ENCODE measurements at regions not wholly inside any gene's neighbourhood (a gene's known extent, or its start where the extent isn't known, plus 50 kb on each side); places are given as distances from the start of the nearest gene placed in this dataset.

DNA sequence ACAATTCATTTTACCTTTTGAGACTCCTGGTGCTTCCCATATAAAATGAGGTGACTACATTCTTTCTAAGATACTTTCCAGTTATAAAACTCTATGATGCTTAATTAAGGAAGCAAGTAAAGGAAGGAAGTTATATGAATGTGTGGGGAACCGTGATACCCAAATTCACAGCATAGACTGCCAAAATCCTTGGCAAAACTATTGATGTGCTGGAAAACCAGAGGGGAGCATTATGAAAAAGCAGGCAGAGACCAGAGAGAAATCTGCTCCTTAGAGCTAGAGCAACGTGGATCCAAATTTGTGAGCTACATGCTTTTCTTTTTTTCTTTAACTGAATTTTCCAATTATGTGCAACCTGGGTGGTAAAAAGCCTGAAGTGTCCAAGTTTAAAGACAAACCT, 201.4 kb upstream of the USP25 start:
- Histone ChIP-seq H3K9me3 (ENCODE audit: low read length) (no peaks in the 10 kb centered on the region), H2AFZ (ENCODE audit: low read length) (no peak overlapping the region), H3K27me3 (ENCODE audit: control insufficient read depth in 1 of 2, insufficient read depth in 2 of 2, low read length in 2 of 2) (peaks cover 0 to 3% of the 10 kb centered on the region in 2 experiments; a peak in 1 of 5 replicates), H3K4me2 (ENCODE audit: low read depth, low read length) (no peak overlapping the region), H3K9ac (ENCODE audit: insufficient read depth, low read depth, low read length) (no peak overlapping the region), H3K79me2 (ENCODE audit: insufficient read depth, low read length) (no peaks in the 10 kb centered on the region), H4K20me1 (ENCODE audit: insufficient read depth, low read length) (no peaks in the 10 kb centered on the region), H3K36me3 (replicated peaks in 1 of 2; ENCODE audit: control insufficient read depth in 1 of 2, insufficient read depth in 2 of 2, low read length in 2 of 2) (no peaks in the 10 kb centered on the region), H3K4me3 (replicated peaks in 1 of 3; ENCODE audit: insufficient read depth in 1 of 3, low read depth in 2 of 3, low read length in 3 of 3) (no peak overlapping the region), H3K27ac (ENCODE audit: extremely low read length, insufficient read depth, low read length) (no peak overlapping the region), H3K4me1 (ENCODE audit: insufficient read depth, low read length) (peaks cover 8% of the 10 kb centered on the region; the same call in 1 of the 2 replicates)
- ChIA-PET POLR2A (no interaction called here), CTCF (ENCODE audit: low intra/inter-chr PET ratio, low total read pairs) (no interaction called here)
- FAIRE-seq: no peak
- DNase-seq (ENCODE audit: low spot score): no peak
- ATAC-seq: no peak
- no TSS peak for BruUV-seq (replicated peaks)
- TF ChIP-seq TBX3 (IDR thresholded peaks at IDR 0.05; ENCODE audit: borderline replicate concordance) (no peak), TBX2 (CRISPR knock-in tag; IDR thresholded peaks at IDR 0.05; ENCODE audit: borderline replicate concordance) (no peak), ZNF703 (CRISPR knock-in tag; IDR thresholded peaks at IDR 0.05; ENCODE audit: borderline replicate concordance) (no peak), ZNF121 (CRISPR knock-in tag; IDR thresholded peaks at IDR 0.05) (no peak)
- TF ChIP-seq, protein P1, sequence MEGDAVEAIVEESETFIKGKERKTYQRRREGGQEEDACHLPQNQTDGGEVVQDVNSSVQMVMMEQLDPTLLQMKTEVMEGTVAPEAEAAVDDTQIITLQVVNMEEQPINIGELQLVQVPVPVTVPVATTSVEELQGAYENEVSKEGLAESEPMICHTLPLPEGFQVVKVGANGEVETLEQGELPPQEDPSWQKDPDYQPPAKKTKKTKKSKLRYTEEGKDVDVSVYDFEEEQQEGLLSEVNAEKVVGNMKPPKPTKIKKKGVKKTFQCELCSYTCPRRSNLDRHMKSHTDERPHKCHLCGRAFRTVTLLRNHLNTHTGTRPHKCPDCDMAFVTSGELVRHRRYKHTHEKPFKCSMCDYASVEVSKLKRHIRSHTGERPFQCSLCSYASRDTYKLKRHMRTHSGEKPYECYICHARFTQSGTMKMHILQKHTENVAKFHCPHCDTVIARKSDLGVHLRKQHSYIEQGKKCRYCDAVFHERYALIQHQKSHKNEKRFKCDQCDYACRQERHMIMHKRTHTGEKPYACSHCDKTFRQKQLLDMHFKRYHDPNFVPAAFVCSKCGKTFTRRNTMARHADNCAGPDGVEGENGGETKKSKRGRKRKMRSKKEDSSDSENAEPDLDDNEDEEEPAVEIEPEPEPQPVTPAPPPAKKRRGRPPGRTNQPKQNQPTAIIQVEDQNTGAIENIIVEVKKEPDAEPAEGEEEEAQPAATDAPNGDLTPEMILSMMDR (CRISPR knock-in tag; IDR thresholded peaks at IDR 0.05): no peak
- TF ChIP-seq, protein P2, sequence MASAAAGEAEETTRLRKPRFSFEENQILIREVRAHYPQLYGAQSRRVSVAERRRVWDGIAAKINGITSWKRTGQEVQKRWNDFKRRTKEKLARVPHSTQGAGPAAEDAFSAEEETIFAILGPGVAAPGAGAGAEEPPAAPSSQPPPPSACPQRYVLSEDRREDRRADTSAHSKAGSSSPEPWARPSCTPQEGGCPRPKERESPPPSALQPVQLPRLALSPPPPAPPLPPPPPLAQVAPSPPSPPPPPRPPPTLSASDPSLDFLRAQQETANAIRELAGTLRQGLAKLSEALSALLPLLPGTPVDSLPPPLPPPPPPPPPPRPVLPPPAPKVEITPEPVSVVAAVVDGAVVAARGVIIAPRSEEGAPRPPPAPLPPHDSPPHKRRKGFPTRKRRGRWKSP (CRISPR knock-in tag; IDR thresholded peaks at IDR 0.05): no peak
- 0% methylated on average over 2 of the region's 2 CpGs for WGBS (ENCODE audit: low lambda C conversion rate)
- in situ Hi-C loops (cut with HindIII; ENCODE audit: extremely low pct_ligation_motif_present, low pct_unique_long_range_greater_than_20kb) (no loop called here), intact Hi-C loops (cut with micrococcal nuclease; ENCODE audit: unreplicated experiment) (no loop called here)

DNA sequence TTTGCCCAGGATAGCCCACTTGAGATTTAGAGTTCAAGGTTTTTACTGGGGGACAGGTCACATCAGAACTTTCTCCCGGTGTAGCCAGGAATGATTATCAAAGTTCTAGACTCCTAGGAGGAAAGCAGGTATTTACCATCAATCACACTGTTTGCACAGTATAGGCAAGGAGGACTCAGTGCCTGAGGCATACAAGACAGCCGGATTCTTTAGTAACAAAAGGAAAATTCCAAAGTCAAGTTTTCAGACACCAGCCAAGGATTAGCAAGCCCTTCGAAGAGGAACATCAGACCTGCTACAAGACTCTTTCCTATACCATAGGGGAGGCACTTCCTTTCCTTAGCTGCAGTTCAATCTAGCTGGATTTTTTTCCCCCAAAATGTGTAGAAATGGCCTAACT, 197.8 kb upstream of the USP25 start:
- Histone ChIP-seq H3K79me2 (ENCODE audit: insufficient read depth, low read length) (no peaks in the 10 kb centered on the region), H3K4me3 (replicated peaks in 1 of 3; ENCODE audit: insufficient read depth in 1 of 3, low read depth in 2 of 3, low read length in 3 of 3) (no peak overlapping the region), H3K27ac (ENCODE audit: extremely low read length, insufficient read depth, low read length) (no peak overlapping the region), H3K9me3 (ENCODE audit: low read length) (no peaks in the 10 kb centered on the region), H3K27me3 (ENCODE audit: control insufficient read depth in 1 of 2, insufficient read depth in 2 of 2, low read length in 2 of 2) (no peaks in the 10 kb centered on the region; a peak in 2 of 5 replicates), H3K36me3 (replicated peaks in 1 of 2; ENCODE audit: control insufficient read depth in 1 of 2, insufficient read depth in 2 of 2, low read length in 2 of 2) (no peaks in the 10 kb centered on the region), H2AFZ (ENCODE audit: low read length) (no peak overlapping the region), H3K9ac (ENCODE audit: insufficient read depth, low read depth, low read length) (no peak overlapping the region), H4K20me1 (ENCODE audit: insufficient read depth, low read length) (no peaks in the 10 kb centered on the region), H3K4me1 (ENCODE audit: insufficient read depth, low read length) (no peaks in the 10 kb centered on the region), H3K4me2 (ENCODE audit: low read depth, low read length) (no peak overlapping the region)
- ATAC-seq: no peak
- ChIA-PET CTCF (ENCODE audit: low intra/inter-chr PET ratio, low total read pairs) (no interaction called here), POLR2A (no interaction called here)
- WGBS (ENCODE audit: low lambda C conversion rate): 0% methylated on average over 3 of the region's 3 CpGs
- intact Hi-C loops (cut with micrococcal nuclease; ENCODE audit: unreplicated experiment): no loop called here
- FAIRE-seq: no peak
- BruUV-seq (replicated peaks): no TSS peak
- in situ Hi-C loops (cut with HindIII; ENCODE audit: extremely low pct_ligation_motif_present, low pct_unique_long_range_greater_than_20kb): no loop called here
- no peak for DNase-seq (ENCODE audit: low spot score)
- TF ChIP-seq ZNF781 (CRISPR knock-in tag; IDR thresholded peaks at IDR 0.05; ENCODE audit: borderline replicate concordance, not compliant biosample characterization) (no peak), DPF2 (CRISPR knock-in tag; IDR thresholded peaks at IDR 0.05; ENCODE audit: borderline replicate concordance, low read depth) (no peak), ZSCAN21 (CRISPR knock-in tag; IDR thresholded peaks at IDR 0.05; ENCODE audit: borderline replicate concordance) (no peak), KDM5A (IDR thresholded peaks at IDR 0.05; ENCODE audit: borderline replicate concordance, low read length) (no peak), ZNF256 (CRISPR knock-in tag; conservative IDR thresholded peaks at IDR 0.05) (no peak), ARNT2 (CRISPR knock-in tag; IDR thresholded peaks at IDR 0.05; ENCODE audit: low read depth) (no peak), KDM6A (CRISPR knock-in tag; IDR thresholded peaks at IDR 0.05; ENCODE audit: low read depth) (no peak)
- TF ChIP-seq, protein P3, sequence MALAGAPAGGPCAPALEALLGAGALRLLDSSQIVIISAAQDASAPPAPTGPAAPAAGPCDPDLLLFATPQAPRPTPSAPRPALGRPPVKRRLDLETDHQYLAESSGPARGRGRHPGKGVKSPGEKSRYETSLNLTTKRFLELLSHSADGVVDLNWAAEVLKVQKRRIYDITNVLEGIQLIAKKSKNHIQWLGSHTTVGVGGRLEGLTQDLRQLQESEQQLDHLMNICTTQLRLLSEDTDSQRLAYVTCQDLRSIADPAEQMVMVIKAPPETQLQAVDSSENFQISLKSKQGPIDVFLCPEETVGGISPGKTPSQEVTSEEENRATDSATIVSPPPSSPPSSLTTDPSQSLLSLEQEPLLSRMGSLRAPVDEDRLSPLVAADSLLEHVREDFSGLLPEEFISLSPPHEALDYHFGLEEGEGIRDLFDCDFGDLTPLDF (CRISPR knock-in tag; IDR thresholded peaks at IDR 0.05): no peak
